ENCODE measurements at regions not wholly inside any gene's neighbourhood (a gene's known extent, or its start where the extent isn't known, plus 50 kb on each side); places are given as distances from the start of the nearest gene placed in this dataset.

GRCh38 chr12:102763061-102763460 is 154.0 kb downstream of the PAH start:
- CTCF ChIA-PET: interaction anchor here (1.0 kb wide), 1 partner anchor 277 kb away, joined by 3 read pairs; no protein-coding TSS in a partner anchor
- POLR2A ChIA-PET: no interaction called here

GRCh38 chr12:102760322-102760721 is 156.7 kb downstream of the PAH start:
- no peak for TF ChIP-seq CTCF (IDR thresholded peaks at IDR 0.05; ENCODE audit: insufficient read depth, low read length, missing control alignments)
- CTCF ChIA-PET: no interaction called here
- POLR2A ChIA-PET: no interaction called here
- no peak overlapping the region for H3K4me3 ChIP-seq (ENCODE audit: low read depth, low read length)
- no peak for DNase-seq (ENCODE audit: low read depth, low spot score)

More at GRCh38 chr12:102763061-102763460, 154.0 kb downstream of the PAH start:
- no peak for DNase-seq (ENCODE audit: low read depth, low spot score)
- no peak overlapping the region for H3K4me3 ChIP-seq (ENCODE audit: low read depth, low read length)
- TF ChIP-seq CTCF (IDR thresholded peaks at IDR 0.05; ENCODE audit: insufficient read depth, low read length, missing control alignments): no peak

GRCh38 chr12:102759466-102759865 is 157.6 kb downstream of the PAH start:
- no peak for DNase-seq (ENCODE audit: low read depth, low spot score)
- ChIA-PET POLR2A (no interaction called here), CTCF (interaction anchor here (1.1 kb wide), 1 partner anchor 10 kb away, joined by 5 read pairs; no protein-coding TSS in a partner anchor)
- no peak for TF ChIP-seq CTCF (IDR thresholded peaks at IDR 0.05; ENCODE audit: insufficient read depth, low read length, missing control alignments)
- no peak overlapping the region for H3K4me3 ChIP-seq (ENCODE audit: low read depth, low read length)

- no peak for DNase-seq (ENCODE audit: low read depth, low spot score)
- no peak for TF ChIP-seq CTCF (IDR thresholded peaks at IDR 0.05; ENCODE audit: insufficient read depth, low read length, missing control alignments)
- ChIA-PET POLR2A (no interaction called here), CTCF (interaction anchor here (1.0 kb wide), 1 partner anchor 274 kb away, joined by 3 read pairs; no protein-coding TSS in a partner anchor)
- no peak overlapping the region for H3K4me3 ChIP-seq (ENCODE audit: low read depth, low read length)
These were observed 159.2 kb downstream of the PAH start for GRCh38 chr12:102757882-102758226.

- ChIA-PET POLR2A (no interaction called here), CTCF (interaction anchor here (1.0 kb wide), 1 partner anchor 274 kb away, joined by 3 read pairs; no protein-coding TSS in a partner anchor)
- no peak for TF ChIP-seq CTCF (IDR thresholded peaks at IDR 0.05; ENCODE audit: insufficient read depth, low read length, missing control alignments)
- no peak overlapping the region for H3K4me3 ChIP-seq (ENCODE audit: low read depth, low read length)
- no peak for DNase-seq (ENCODE audit: low read depth, low spot score)
These were observed 159.7 kb downstream of the PAH start for GRCh38 chr12:102757154-102757881.

GRCh38 chr12:102756530-102756929 is 160.5 kb downstream of the PAH start:
- POLR2A ChIA-PET: no interaction called here
- H3K4me3 ChIP-seq (ENCODE audit: low read depth, low read length): no peak overlapping the region
- DNase-seq (ENCODE audit: low read depth, low spot score): no peak
- no peak for TF ChIP-seq CTCF (IDR thresholded peaks at IDR 0.05; ENCODE audit: insufficient read depth, low read length, missing control alignments)
- CTCF ChIA-PET: interaction anchor here (1.5 kb wide), 1 partner anchor 13 kb away, joined by 3 read pairs; no protein-coding TSS in a partner anchor

Measured in AG04449 (cell line).